Fibroblast of lung (primary cell): ENCODE measurements at regions not wholly inside any gene's neighbourhood (a gene's known extent, or its start where the extent isn't known, plus 50 kb on each side); places are given as distances from the start of the nearest gene placed in this dataset.

Experiments used
- EZH2 ChIP-seq: IDR thresholded peaks from 2 replicates; pipeline ENCODE4 v1.5.1; 2012; ENCODE audit warnings: low read length, control low read depth, mild to moderate bottlenecking; ENCODE audit errors: missing control alignments
- TF ChIP-seq, protein P1 (sequence below), 2 donors: IDR thresholded peaks in 1 of 2; conservative IDR thresholded peaks in 1 of 2; 1 replicate in 1 of 2; 2 replicates in 1 of 2; pipeline ENCODE4 v1.5.1; 2011 to 2012; ENCODE audit warnings: low read length in 2 of 2, control low read depth in 1 of 2, inconsistent platforms in 1 of 2, low read depth in 1 of 2, mild to moderate bottlenecking in 1 of 2

DNA sequence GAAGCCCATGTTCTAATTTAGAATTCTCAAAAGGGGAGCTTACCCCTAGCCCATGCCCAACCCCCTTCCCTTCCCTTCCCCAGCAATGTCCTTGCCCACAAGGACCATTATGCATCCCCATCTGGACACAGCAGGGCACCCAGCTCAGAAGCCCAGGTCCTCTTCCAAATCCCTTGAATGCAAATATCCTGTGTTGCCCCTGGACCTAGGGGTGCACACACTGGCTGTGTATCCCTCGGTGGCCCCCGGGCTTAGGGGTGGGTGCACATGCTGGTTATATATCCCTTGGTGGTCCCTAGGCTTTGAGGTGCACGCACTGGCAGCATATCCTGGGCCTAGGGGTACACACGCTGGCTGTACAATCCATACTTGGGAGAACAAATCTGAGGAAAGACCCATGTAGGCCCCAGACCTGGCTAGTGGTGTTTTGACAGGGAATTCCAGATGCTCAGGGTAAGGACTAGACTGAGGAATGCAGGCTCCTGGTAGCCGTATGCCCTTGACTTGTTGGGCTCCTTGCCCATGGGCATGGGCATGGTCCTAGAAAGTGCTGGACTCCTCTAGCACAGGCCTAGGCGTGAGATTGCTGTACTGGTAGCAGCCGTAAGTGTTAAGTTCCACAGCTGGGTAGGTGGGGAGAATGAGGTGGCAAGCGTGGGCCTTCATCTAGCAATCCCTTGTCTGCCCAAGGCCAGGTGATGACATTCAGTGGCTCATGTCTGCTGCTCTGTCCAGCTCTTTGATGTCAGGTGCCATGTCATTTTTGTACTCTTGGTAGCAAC lies 222.4 kb downstream of the OPA1 start:
- TF ChIP-seq, protein P1, sequence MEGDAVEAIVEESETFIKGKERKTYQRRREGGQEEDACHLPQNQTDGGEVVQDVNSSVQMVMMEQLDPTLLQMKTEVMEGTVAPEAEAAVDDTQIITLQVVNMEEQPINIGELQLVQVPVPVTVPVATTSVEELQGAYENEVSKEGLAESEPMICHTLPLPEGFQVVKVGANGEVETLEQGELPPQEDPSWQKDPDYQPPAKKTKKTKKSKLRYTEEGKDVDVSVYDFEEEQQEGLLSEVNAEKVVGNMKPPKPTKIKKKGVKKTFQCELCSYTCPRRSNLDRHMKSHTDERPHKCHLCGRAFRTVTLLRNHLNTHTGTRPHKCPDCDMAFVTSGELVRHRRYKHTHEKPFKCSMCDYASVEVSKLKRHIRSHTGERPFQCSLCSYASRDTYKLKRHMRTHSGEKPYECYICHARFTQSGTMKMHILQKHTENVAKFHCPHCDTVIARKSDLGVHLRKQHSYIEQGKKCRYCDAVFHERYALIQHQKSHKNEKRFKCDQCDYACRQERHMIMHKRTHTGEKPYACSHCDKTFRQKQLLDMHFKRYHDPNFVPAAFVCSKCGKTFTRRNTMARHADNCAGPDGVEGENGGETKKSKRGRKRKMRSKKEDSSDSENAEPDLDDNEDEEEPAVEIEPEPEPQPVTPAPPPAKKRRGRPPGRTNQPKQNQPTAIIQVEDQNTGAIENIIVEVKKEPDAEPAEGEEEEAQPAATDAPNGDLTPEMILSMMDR (conservative IDR thresholded peaks at IDR 0.05 in 1 of 2, IDR thresholded peaks at IDR 0.05 in 1 of 2; ENCODE audit: low read depth in 1 of 2, low read length in 2 of 2) = no peak
- no peak for TF ChIP-seq EZH2
